Panc1 (cell line): ENCODE measurements at regions not wholly inside any gene's neighbourhood (a gene's known extent, or its start where the extent isn't known, plus 50 kb on each side); places are given as distances from the start of the nearest gene placed in this dataset.

Experiments
- CTCF ChIP-seq: fragments of 450-650 bp; IDR thresholded peaks from 2 replicates; pipeline ENCODE4 v1.5.1; 2017; ENCODE audit warnings: mild to moderate bottlenecking
- POLR2AphosphoS5 ChIP-seq: IDR thresholded peaks from 2 replicates; pipeline ENCODE4 v1.6.1; 2012; ENCODE audit warnings: mild to moderate bottlenecking, low read depth, low read length, moderate library complexity
- SIN3A ChIP-seq: IDR thresholded peaks from 2 replicates; pipeline ENCODE4 v1.6.1; 2012; ENCODE audit warnings: low read depth, mild to moderate bottlenecking, low read length, moderate library complexity, borderline replicate concordance; ENCODE audit not compliant: insufficient read depth
- TCF7L2 ChIP-seq: IDR thresholded peaks from 2 replicates; pipeline ENCODE4 v1.6.1; 2011; ENCODE audit warnings: mild to moderate bottlenecking, low read depth, low read length, inconsistent platforms

DNA sequence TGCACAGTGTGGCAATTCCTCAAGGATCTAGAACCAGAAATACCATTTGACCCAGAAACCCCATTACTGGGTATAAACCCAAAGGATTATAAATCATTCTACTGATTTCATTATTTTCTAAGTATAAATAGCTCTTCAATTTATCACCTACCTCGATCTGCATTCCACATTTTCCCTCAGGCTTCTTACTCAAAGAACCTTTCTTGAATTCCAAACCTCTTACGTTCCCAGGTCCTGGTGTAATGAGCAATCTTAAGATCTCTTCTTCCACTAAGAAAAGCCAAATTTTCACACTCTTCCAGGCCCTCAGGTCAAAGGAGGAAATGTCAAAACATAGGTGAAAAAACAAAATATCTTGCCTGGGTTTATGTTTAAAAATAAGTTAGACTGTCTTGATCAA is 237.3 kb upstream of the GPC6 start:
- TF ChIP-seq CTCF (no peak), TCF7L2 (no peak), SIN3A (no peak), POLR2AphosphoS5 (no peak)
